Spleen (tissue), 11 donors: ENCODE measurements at regions not wholly inside any gene's neighbourhood (a gene's known extent, or its start where the extent isn't known, plus 50 kb on each side); places are given as distances from the start of the nearest gene placed in this dataset.
A peak's percentile ranks its signal among the peaks of the same experiment; 100 is the strongest.

ENCODE experiments used
- DNase-seq: peaks from one replicate; pipeline ENCODE4 v3.0.0-alpha.2; 2020
- H3K27ac ChIP-seq, 8 donors: fragments of 200-600 bp; sonication (generic) in 7 of 8; 1 replicate in 4 of 8; 2 replicates in 4 of 8; pipeline versions ENCODE4 v1.5.0 to v1.8.0; 2016 to 2021; ENCODE audit warnings: inconsistent platforms in 4 of 8, mild to moderate bottlenecking in 4 of 8, moderate library complexity in 1 of 8
- H3K27me3 ChIP-seq, 7 donors: fragments of 200-600 bp; sonication (generic) in 6 of 7; replicated peaks in 1 of 7; 1 replicate in 4 of 7; 2 replicates in 3 of 7; pipeline versions ENCODE4 v1.5.0 to v1.8.0; 2016 to 2021; ENCODE audit warnings: inconsistent platforms in 3 of 7, mild to moderate bottlenecking in 1 of 7
- H3K36me3 ChIP-seq, 6 donors: fragments of 200-600 bp; sonication (generic) in 5 of 6; 1 replicate in 4 of 6; 2 replicates in 2 of 6; pipeline versions ENCODE4 v1.5.0 to v1.8.0; 2016 to 2021; ENCODE audit warnings: inconsistent platforms in 2 of 6
- H3K4me1 ChIP-seq, 6 donors: fragments of 200-600 bp; sonication (generic) in 5 of 6; 1 replicate in 3 of 6; 2 replicates in 3 of 6; pipeline versions ENCODE4 v1.5.0 to v1.8.0; 2016 to 2021; ENCODE audit warnings: inconsistent platforms in 3 of 6
- H3K4me3 ChIP-seq, 8 donors: fragments of 200-600 bp; sonication (generic) in 7 of 8; 1 replicate in 4 of 8; 2 replicates in 4 of 8; pipeline versions ENCODE4 v1.5.0 to v1.8.0; 2016 to 2021; ENCODE audit warnings: inconsistent platforms in 4 of 8, mild to moderate bottlenecking in 4 of 8, moderate library complexity in 2 of 8
- H3K9me3 ChIP-seq, 8 donors: fragments of 200-600 bp; sonication (generic) in 7 of 8; 1 replicate in 4 of 8; 2 replicates in 4 of 8; pipeline versions ENCODE4 v1.5.0 to v1.8.0; 2016 to 2021; ENCODE audit warnings: inconsistent platforms in 4 of 8
- POLR2A ChIP-seq, 3 donors: fragments of 450-650 bp; IDR thresholded peaks; one replicate each; pipeline ENCODE4 v1.5.1; 2017; ENCODE audit warnings: antibody characterized with exemption in 3 of 3, mild to moderate bottlenecking in 1 of 3
- POLR2AphosphoS5 ChIP-seq, 3 donors: sonication (generic); formaldehyde crosslinking; IDR thresholded peaks; one replicate each; pipeline ENCODE4 v1.5.1; 2017; ENCODE audit warnings: antibody characterized with exemption in 3 of 3
- WGBS, 5 donors: extraction: QIAGEN DNeasy Blood & Tissue Kit in 3 of 5; methylation state at CpG; one replicate each; pipeline versions ENCODE4 v1.1.5 to v1.1.7; 2013 to 2018; 5-methylcytosine and 5-hydroxymethylcytosine counted together
- intact Hi-C: fragments of 100-400 bp; cut with DNase I; formaldehyde crosslinking; loops from one replicate; pipeline ENCODE4 v1.15.0; 2023; ENCODE audit warnings: low total_unique reads
- TF ChIP-seq, protein P1 (sequence below), 11 experiments: fragments of 200-600 bp in 7 of 11; fragments of 450-650 bp in 4 of 11; sonication (generic) in 4 of 11; IDR thresholded peaks in 8 of 11; conservative IDR thresholded peaks in 3 of 11; 1 replicate in 7 of 11; 2 replicates in 4 of 11; pipeline versions ENCODE4 v1.4.0 to v1.8.0; 2016 to 2021; ENCODE audit warnings: antibody characterized with exemption in 11 of 11, inconsistent platforms in 4 of 11, mild to moderate bottlenecking in 1 of 11
- donor health status: healthy with polysubstance abuse.
- donor health status: DM: no; HTN: no; CAD: no; lungs with moderate emphysema.
- donor health status: DM: no; HTN: no; CAD: no.
- donor health status: Bipolar disorder and iron deficiency.
- donor health status: healthy.
- donor health status: DM: no; HTN: no; CAD: no.
- donor health status: DM: yes; HTN: yes; CAD: no.

DNA sequence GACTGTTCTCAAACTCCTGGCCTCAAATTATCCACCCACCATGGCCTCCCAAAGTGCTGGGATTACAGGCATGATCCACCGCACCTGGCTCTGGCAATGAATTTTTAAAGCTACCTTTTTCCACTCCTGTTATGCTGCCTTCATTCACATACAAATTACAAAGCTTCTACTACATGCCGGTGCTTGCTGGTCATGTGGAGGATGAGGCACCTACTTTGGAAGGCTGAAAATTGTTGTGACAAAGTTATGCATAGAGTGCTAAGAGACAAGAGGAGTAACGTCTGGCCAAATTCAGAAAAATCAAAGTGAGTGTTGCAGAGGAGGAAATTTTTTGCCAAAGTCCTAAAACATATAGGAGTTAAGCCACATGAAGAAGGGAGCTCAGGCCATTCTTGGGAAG, 191.7 kb upstream of the PPFIA2 start:
- Histone ChIP-seq H3K36me3 (no peaks in the 10 kb centered on the region), H3K9me3 (no peaks in the 10 kb centered on the region), H3K4me1 (peaks cover 0 to 16% (median 0%) of the 10 kb centered on the region in 6 donors), H3K27me3 (no peaks in the 10 kb centered on the region), H3K27ac (no peak overlapping the region), H3K4me3 (no peak overlapping the region)
- no peak for DNase-seq
- TF ChIP-seq POLR2AphosphoS5 (IDR thresholded peaks at IDR 0.05) (no peak), POLR2A (IDR thresholded peaks at IDR 0.05) (no peak)
- TF ChIP-seq, protein P1, sequence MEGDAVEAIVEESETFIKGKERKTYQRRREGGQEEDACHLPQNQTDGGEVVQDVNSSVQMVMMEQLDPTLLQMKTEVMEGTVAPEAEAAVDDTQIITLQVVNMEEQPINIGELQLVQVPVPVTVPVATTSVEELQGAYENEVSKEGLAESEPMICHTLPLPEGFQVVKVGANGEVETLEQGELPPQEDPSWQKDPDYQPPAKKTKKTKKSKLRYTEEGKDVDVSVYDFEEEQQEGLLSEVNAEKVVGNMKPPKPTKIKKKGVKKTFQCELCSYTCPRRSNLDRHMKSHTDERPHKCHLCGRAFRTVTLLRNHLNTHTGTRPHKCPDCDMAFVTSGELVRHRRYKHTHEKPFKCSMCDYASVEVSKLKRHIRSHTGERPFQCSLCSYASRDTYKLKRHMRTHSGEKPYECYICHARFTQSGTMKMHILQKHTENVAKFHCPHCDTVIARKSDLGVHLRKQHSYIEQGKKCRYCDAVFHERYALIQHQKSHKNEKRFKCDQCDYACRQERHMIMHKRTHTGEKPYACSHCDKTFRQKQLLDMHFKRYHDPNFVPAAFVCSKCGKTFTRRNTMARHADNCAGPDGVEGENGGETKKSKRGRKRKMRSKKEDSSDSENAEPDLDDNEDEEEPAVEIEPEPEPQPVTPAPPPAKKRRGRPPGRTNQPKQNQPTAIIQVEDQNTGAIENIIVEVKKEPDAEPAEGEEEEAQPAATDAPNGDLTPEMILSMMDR (IDR thresholded peaks at IDR 0.05 in 8 of 11, conservative IDR thresholded peaks at IDR 0.05 in 3 of 11) = no peak
- intact Hi-C loops = no loop called here
- WGBS, 5 donors = 83 to 93% (median 92%) methylated on average over 3 of the region's 3 CpGs

DNA sequence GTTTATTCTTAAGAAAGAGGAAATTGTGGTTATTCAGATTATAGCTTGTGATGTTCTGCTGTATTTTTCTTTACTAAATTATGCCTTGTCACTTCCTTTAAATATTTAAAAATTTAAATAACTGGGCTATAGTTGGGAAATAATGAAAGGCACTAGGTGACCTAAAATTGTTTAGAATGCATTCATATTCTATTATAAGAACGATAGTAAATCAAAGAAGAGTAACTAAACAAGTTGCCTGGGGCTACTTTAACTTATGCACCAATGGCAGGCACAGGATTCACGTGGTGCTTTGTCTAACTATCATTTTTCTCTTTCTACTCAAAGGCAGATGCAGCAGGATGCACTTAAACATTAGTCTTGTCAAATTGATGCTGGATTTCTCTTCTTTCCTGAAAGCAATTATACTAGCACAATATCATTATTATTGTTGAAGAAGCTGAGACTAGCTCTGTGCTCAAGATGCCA, 190.7 kb upstream of the PPFIA2 start:
- WGBS, 5 donors = 7 to 24% (median 14%) methylated on average over 2 of the region's 2 CpGs
- no peak for DNase-seq
- no peak overlapping the region for H3K4me3 ChIP-seq
- no peaks in the 10 kb centered on the region for H3K27me3 ChIP-seq
- intact Hi-C loops = no loop called here
- no peaks in the 10 kb centered on the region for H3K36me3 ChIP-seq
- no peaks in the 10 kb centered on the region for H3K9me3 ChIP-seq
- peaks cover 0 to 20% (median 0%) of the 10 kb centered on the region in 6 donors for H3K4me1 ChIP-seq
- TF ChIP-seq, protein P1 (IDR thresholded peaks at IDR 0.05 in 8 of 11, conservative IDR thresholded peaks at IDR 0.05 in 3 of 11) = no peak
- TF ChIP-seq POLR2A (IDR thresholded peaks at IDR 0.05) (no peak), POLR2AphosphoS5 (IDR thresholded peaks at IDR 0.05) (no peak)
- peak overlapping the region in 3 of 8 donors; percentile 16 to 70 (median 52) for H3K27ac ChIP-seq

DNA sequence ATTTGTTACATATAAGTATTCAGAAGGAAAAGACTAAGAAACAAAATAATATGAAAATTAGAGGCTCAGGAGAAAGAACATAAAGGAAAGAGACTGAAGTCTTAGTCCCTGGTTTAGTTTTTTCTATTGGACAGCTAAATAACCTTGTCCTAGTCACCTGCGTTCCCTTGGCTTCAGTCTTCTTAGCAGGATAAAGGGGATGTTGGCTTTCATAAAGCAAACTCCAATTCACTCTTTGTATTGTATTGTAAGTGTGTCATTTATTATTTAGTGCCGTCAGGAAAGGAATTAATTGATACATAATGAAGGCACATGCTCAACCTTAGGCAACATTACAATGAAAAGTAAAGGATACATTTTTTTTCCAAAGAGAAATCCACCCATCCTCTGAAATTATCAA, 190.3 kb upstream of the PPFIA2 start:
- TF ChIP-seq, protein P1 (IDR thresholded peaks at IDR 0.05 in 8 of 11, conservative IDR thresholded peaks at IDR 0.05 in 3 of 11) = no peak
- no peak for TF ChIP-seq POLR2AphosphoS5 (IDR thresholded peaks at IDR 0.05)
- TF ChIP-seq POLR2A (IDR thresholded peaks at IDR 0.05) = no peak
- Histone ChIP-seq H3K27ac (peak overlapping the region in 3 of 8 donors; percentile 16 to 70 (median 52)), H3K4me1 (peaks cover 0 to 25% (median 0%) of the 10 kb centered on the region in 6 donors), H3K4me3 (no peak overlapping the region), H3K9me3 (no peaks in the 10 kb centered on the region), H3K36me3 (no peaks in the 10 kb centered on the region), H3K27me3 (no peaks in the 10 kb centered on the region)
- intact Hi-C loops = no loop called here
- no peak for DNase-seq
- 23 to 42% (median 31%) methylated on average over 2 of the region's 2 CpGs for WGBS, 5 donors

DNA sequence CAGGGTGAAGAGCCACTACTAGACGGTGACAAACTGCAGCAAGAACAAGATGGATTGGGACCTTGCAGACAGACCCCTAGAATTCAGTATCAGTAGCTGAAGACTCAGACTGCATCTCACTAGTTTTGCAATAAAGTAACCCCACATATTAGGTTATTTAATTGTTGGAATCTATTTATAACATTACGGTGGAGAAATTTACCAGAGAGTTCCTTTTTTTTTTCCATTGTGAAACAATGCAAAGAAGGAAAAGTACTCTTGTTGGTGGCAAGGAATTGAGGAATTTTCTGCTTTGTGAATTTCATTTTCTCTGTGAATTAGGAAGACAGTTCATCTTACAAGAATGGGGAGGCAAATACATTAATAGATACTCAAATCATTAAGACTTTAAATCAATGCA, 185.7 kb upstream of the PPFIA2 start:
- 39 to 56% (median 44%) methylated on average over 2 of the region's 2 CpGs for WGBS, 5 donors
- Histone ChIP-seq H3K27ac (no peak overlapping the region), H3K4me3 (no peak overlapping the region), H3K4me1 (peaks cover 0 to 47% (median 14%) of the 10 kb centered on the region in 6 donors), H3K36me3 (no peaks in the 10 kb centered on the region), H3K9me3 (no peaks in the 10 kb centered on the region), H3K27me3 (no peaks in the 10 kb centered on the region)
- intact Hi-C loops = no loop called here
- no peak for DNase-seq
- TF ChIP-seq POLR2AphosphoS5 (IDR thresholded peaks at IDR 0.05) = no peak
- no peak for TF ChIP-seq POLR2A (IDR thresholded peaks at IDR 0.05)
- TF ChIP-seq, protein P1 (IDR thresholded peaks at IDR 0.05 in 8 of 11, conservative IDR thresholded peaks at IDR 0.05 in 3 of 11) = no peak
